HepG2 (cell line): ENCODE measurements at regions not wholly inside any gene's neighbourhood (a gene's known extent, or its start where the extent isn't known, plus 50 kb on each side); places are given as distances from the start of the nearest gene placed in this dataset.

Experiments
- ATAC-seq: fragments of 200-7000 bp; cut with Tn5 transposase; 3 replicates; pipeline ENCODE4 v1.9.1; 2020; ENCODE audit warnings: mild to moderate bottlenecking, moderate library complexity
- BruUV-seq: library from RNA; stranded (reverse); fragments of 400-500 nt; replicated peaks from 2 replicates; lab custom pipeline; 2021; lab: Mats Ljungman, UMichigan
- CTCF ChIA-PET: fragments of 300-600 bp; formaldehyde crosslinking; extraction: SDS; loops from one replicate; lab custom pipeline; 2021; ENCODE audit warnings: low total read pairs, inconsistent platforms, low intra/inter-chr PET ratio; lab: Yijun Ruan, JAX
- POLR2A ChIA-PET: fragments of 350-600 bp; sonication (Branson Sonifier 250); formaldehyde crosslinking; loops from one replicate; lab custom pipeline; 2020; ENCODE audit warnings: antibody characterized with exemption, inconsistent platforms; lab: Yijun Ruan, JAX
- DNase-seq: peaks from one replicate; pipeline ENCODE4 v3.0.0-alpha.2; 2015; ENCODE audit warnings: low spot score
- FAIRE-seq: peaks from 3 replicates; lab custom pipeline; 2011; peaks lifted over from hg19 to GRCh38; lab: Jason Lieb, UNC
- H2AFZ ChIP-seq: one replicate; pipeline ENCODE4 v1.6.1; 2011; ENCODE audit warnings: low read length, inconsistent platforms
- H3K27ac ChIP-seq: fragments of 300-600 bp; 3 replicates; pipeline ENCODE4 v1.8.0; 2011; ENCODE audit warnings: mixed run types, mild to moderate bottlenecking, mixed read lengths, low read length, inconsistent platforms; ENCODE audit not compliant: insufficient read depth; ENCODE audit errors: extremely low read length
- H3K27me3 ChIP-seq, 2 experiments: fragments of 200-600 bp in 1 of 2; 2 replicates in 1 of 2; 3 replicates in 1 of 2; pipeline versions ENCODE4 v1.6.0 to v1.8.0; 2011; ENCODE audit warnings: low read length in 2 of 2, mild to moderate bottlenecking in 2 of 2, moderate library complexity in 2 of 2, inconsistent platforms in 1 of 2; ENCODE audit not compliant: insufficient read depth in 2 of 2, control insufficient read depth in 1 of 2
- H3K36me3 ChIP-seq, 2 experiments: fragments of 200-600 bp in 1 of 2; replicated peaks in 1 of 2; 2 replicates in 1 of 2; 3 replicates in 1 of 2; pipeline versions ENCODE4 v1.5.1 to v1.8.0; 2011; ENCODE audit warnings: low read length in 2 of 2, inconsistent platforms in 1 of 2; ENCODE audit not compliant: insufficient read depth in 2 of 2, control insufficient read depth in 1 of 2
- H3K4me1 ChIP-seq: 2 replicates; pipeline ENCODE4 v1.5.1; 2012; ENCODE audit warnings: low read length, inconsistent platforms; ENCODE audit not compliant: insufficient read depth
- H3K4me2 ChIP-seq: 2 replicates; pipeline ENCODE4 v1.6.0; 2011; ENCODE audit warnings: low read depth, low read length, inconsistent platforms
- H3K4me3 ChIP-seq, 3 experiments: fragments of 200-600 bp in 1 of 3; sonication (generic), shearing (Covaris generic) in 1 of 3; replicated peaks in 1 of 3; 2 replicates each; pipeline ENCODE4 v1.5.1; 2011 to 2016; ENCODE audit warnings: low read length in 3 of 3, inconsistent platforms in 2 of 3, low read depth in 2 of 3, mild to moderate bottlenecking in 2 of 3, control low read depth in 1 of 3, mixed read lengths in 1 of 3; ENCODE audit not compliant: insufficient read depth in 1 of 3
- H3K79me2 ChIP-seq: one replicate; pipeline ENCODE4 v1.6.1; 2011; ENCODE audit warnings: low read length, inconsistent platforms; ENCODE audit not compliant: insufficient read depth
- H3K9ac ChIP-seq: 2 replicates; pipeline ENCODE4 v1.6.0; 2011; ENCODE audit warnings: mild to moderate bottlenecking, low read depth, low read length, inconsistent platforms; ENCODE audit not compliant: insufficient read depth
- H3K9me3 ChIP-seq: 2 replicates; pipeline ENCODE4 v1.5.1; 2012; ENCODE audit warnings: mild to moderate bottlenecking, low read length
- H4K20me1 ChIP-seq: 2 replicates; pipeline ENCODE4 v1.6.0; 2011; ENCODE audit warnings: inconsistent platforms, mild to moderate bottlenecking, low read length, moderate library complexity; ENCODE audit not compliant: insufficient read depth
- CREB1 ChIP-seq, 2 experiments: fragments of 450-650 bp in 1 of 2; IDR thresholded peaks; 2 replicates each; pipeline ENCODE4 v1.6.1; 2016 to 2017; ENCODE audit warnings: control low read depth in 1 of 2, mild to moderate bottlenecking in 1 of 2, missing compliant biosample characterization in 1 of 2, missing genetic modification characterization in 1 of 2
- EHMT2 ChIP-seq: fragments of 200-600 bp; sonication (generic); IDR thresholded peaks from 2 replicates; pipeline ENCODE4 v1.7.0; 2017; ENCODE audit warnings: antibody characterized with exemption, low read depth, low read length, borderline replicate concordance
- NFYB ChIP-seq: sonication (generic); formaldehyde crosslinking; IDR thresholded peaks from 2 replicates; pipeline ENCODE4 v1.4.0; 2020; ENCODE audit warnings: missing genetic modification reagents
- RFX5 ChIP-seq: IDR thresholded peaks from 2 replicates; pipeline ENCODE4 v1.6.1; 2011; ENCODE audit warnings: low read depth, low read length, improper control_type of control experiment
- ZC3H4 ChIP-seq: sonication (generic); formaldehyde crosslinking; IDR thresholded peaks from 2 replicates; pipeline ENCODE4 v1.4.0; 2020; ENCODE audit warnings: missing genetic modification reagents, borderline replicate concordance
- ZSCAN22 ChIP-seq: sonication (generic); formaldehyde crosslinking; IDR thresholded peaks from 2 replicates; pipeline ENCODE4 v1.4.0; 2020; ENCODE audit warnings: mild to moderate bottlenecking, missing genetic modification reagents
- WGBS: methylation state at CpG from one replicate; pipeline ENCODE4 v1.1.6; 2017; ENCODE audit warnings: low lambda C conversion rate; 5-methylcytosine and 5-hydroxymethylcytosine counted together
- in situ Hi-C: cut with HindIII; loops from 2 replicates; pipeline ENCODE4 v1.10.0; 2017; ENCODE audit warnings: low pct_unique_long_range_greater_than_20kb; ENCODE audit not compliant: extremely low pct_ligation_motif_present
- intact Hi-C: fragments of 100-400 bp; cut with micrococcal nuclease; formaldehyde crosslinking; loops from one replicate; pipeline ENCODE4 v1.10.0; 2022; ENCODE audit not compliant: unreplicated experiment
- TF ChIP-seq, protein P1 (sequence below), 2 experiments: sonication (generic) in 1 of 2; formaldehyde crosslinking in 1 of 2; IDR thresholded peaks; 2 replicates each; pipeline versions ENCODE4 v1.4.0 to v1.6.1; 2016 to 2020; ENCODE audit warnings: borderline replicate concordance in 1 of 2, low read depth in 1 of 2, mild to moderate bottlenecking in 1 of 2, missing genetic modification reagents in 1 of 2

DNA sequence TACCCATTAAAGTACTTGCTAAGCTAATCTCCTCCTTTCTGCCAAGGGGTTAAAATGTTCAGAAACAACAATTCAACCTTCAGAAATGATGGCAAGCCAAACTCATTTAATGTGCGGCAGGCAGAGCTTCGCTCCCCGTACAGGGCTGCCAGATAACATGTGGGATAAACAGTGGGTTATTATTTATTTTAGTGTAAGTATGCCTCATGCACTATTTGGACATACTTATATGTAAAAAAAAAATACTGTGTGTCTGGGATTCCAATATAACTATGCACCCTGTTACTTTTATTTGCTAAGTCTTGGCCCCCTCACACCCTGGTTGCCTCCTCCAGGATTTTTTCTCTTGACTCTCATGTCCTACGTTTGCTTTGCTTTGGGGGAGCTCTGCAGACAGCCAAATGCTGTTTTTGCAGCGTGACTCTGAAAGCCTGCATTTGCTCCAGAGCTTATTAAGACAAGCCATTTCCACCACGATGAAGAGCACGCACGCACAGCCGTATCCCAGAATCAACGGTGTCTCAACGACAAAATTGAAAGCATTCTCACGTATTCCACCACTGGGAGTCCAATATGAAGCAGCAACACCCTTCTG is 86.5 kb upstream of the SHANK2 start:
- no peak for ATAC-seq
- WGBS, result 65% methylated on average over 12 of the region's 12 CpGs
- in situ Hi-C loops, result no loop called here
- POLR2A ChIA-PET, result no interaction called here
- no peak overlapping the region for H3K4me2 ChIP-seq
- no peak overlapping the region for H3K27ac ChIP-seq
- no peak overlapping the region for H2AFZ ChIP-seq
- H3K27me3 ChIP-seq, result peaks cover 13 to 55% of the 10 kb centered on the region in 2 experiments
- BruUV-seq, result no TSS peak
- CTCF ChIA-PET, result no interaction called here
- H3K9me3 ChIP-seq, result no peaks in the 10 kb centered on the region
- H3K36me3 ChIP-seq, result no peaks in the 10 kb centered on the region
- no peaks in the 10 kb centered on the region for H3K79me2 ChIP-seq
- DNase-seq, result no peak
- intact Hi-C loops, result no loop called here
- H3K4me3 ChIP-seq, result no peak overlapping the region
- no peak overlapping the region for H3K9ac ChIP-seq
- no peak for TF ChIP-seq EHMT2
- TF ChIP-seq, protein P1, sequence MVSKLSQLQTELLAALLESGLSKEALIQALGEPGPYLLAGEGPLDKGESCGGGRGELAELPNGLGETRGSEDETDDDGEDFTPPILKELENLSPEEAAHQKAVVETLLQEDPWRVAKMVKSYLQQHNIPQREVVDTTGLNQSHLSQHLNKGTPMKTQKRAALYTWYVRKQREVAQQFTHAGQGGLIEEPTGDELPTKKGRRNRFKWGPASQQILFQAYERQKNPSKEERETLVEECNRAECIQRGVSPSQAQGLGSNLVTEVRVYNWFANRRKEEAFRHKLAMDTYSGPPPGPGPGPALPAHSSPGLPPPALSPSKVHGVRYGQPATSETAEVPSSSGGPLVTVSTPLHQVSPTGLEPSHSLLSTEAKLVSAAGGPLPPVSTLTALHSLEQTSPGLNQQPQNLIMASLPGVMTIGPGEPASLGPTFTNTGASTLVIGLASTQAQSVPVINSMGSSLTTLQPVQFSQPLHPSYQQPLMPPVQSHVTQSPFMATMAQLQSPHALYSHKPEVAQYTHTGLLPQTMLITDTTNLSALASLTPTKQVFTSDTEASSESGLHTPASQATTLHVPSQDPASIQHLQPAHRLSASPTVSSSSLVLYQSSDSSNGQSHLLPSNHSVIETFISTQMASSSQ (IDR thresholded peaks at IDR 0.05; ENCODE audit: low read depth), result no peak
- TF ChIP-seq, protein P1 (CRISPR knock-in tag; IDR thresholded peaks at IDR 0.05; ENCODE audit: borderline replicate concordance), result no peak
- TF ChIP-seq ZC3H4 (CRISPR knock-in tag), result no peak
- no peak for TF ChIP-seq CREB1 (IDR thresholded peaks at IDR 0.05)
- TF ChIP-seq CREB1 (CRISPR knock-in tag; IDR thresholded peaks at IDR 0.05), result no peak
- TF ChIP-seq NFYB (CRISPR knock-in tag), result no peak
- TF ChIP-seq ZSCAN22 (CRISPR knock-in tag), result no peak
- no peak for TF ChIP-seq RFX5
- TF ChIP-seq, all 625 proteins: peak for 0
- H3K4me1 ChIP-seq, result peaks cover 18% of the 10 kb centered on the region
- H4K20me1 ChIP-seq, result no peaks in the 10 kb centered on the region
- no peak for FAIRE-seq
